ENCODE measurements at regions not wholly inside any gene's neighbourhood (a gene's known extent, or its start where the extent isn't known, plus 50 kb on each side); places are given as distances from the start of the nearest gene placed in this dataset.

DNA sequence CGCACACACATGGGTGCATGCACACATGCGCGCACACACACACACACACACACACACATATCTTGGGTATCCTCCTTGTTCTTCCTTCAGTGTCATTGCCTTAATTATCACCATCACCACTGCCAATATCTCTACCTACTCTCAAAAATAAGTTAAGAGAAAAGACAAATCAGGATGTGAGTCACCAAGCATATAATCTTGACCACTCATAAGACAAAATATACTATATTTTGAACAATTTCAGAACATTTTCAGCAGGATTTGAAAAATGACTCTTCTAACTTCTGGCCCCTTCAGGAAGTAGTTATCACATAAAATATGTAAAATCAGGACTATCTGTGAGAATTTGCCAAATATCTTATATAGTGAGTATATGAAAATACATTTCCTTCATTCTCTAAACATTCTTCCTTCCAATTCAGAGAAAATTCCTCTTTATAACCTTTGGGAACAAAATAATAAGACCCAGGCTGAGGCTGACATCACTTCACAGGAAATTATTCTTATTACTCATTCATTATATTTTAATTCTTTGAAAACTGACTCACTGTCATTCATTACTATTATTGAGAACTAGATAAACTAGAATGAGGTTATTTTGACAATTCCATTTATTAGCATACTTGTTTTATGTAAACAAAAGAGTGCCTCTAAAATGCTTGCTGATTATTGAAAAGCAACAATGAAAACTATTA, 772.0 kb upstream of the ACO1 start:
- TF ChIP-seq, protein P1, sequence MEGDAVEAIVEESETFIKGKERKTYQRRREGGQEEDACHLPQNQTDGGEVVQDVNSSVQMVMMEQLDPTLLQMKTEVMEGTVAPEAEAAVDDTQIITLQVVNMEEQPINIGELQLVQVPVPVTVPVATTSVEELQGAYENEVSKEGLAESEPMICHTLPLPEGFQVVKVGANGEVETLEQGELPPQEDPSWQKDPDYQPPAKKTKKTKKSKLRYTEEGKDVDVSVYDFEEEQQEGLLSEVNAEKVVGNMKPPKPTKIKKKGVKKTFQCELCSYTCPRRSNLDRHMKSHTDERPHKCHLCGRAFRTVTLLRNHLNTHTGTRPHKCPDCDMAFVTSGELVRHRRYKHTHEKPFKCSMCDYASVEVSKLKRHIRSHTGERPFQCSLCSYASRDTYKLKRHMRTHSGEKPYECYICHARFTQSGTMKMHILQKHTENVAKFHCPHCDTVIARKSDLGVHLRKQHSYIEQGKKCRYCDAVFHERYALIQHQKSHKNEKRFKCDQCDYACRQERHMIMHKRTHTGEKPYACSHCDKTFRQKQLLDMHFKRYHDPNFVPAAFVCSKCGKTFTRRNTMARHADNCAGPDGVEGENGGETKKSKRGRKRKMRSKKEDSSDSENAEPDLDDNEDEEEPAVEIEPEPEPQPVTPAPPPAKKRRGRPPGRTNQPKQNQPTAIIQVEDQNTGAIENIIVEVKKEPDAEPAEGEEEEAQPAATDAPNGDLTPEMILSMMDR (IDR thresholded peaks at IDR 0.05): no peak
- no peak for TF ChIP-seq POLR2A (IDR thresholded peaks at IDR 0.05)

Data from right lobe of liver (tissue), 4 donors.